ENCODE measurements at regions not wholly inside any gene's neighbourhood (a gene's known extent, or its start where the extent isn't known, plus 50 kb on each side); places are given as distances from the start of the nearest gene placed in this dataset.

- Mint-ChIP-seq H3K27me3 (ENCODE audit: unreplicated experiment) (peaks cover 11% of the 10 kb centered on the region), H3K4me1 (ENCODE audit: unreplicated experiment) (no peaks in the 10 kb centered on the region), H3K4me3 (ENCODE audit: unreplicated experiment) (no peak overlapping the region), H3K9me3 (ENCODE audit: unreplicated experiment) (no peaks in the 10 kb centered on the region), H3K36me3 (ENCODE audit: low read depth, unreplicated experiment) (no peaks in the 10 kb centered on the region), H3K27ac (ENCODE audit: unreplicated experiment) (no peak overlapping the region)
- TF ChIP-seq, protein P1, sequence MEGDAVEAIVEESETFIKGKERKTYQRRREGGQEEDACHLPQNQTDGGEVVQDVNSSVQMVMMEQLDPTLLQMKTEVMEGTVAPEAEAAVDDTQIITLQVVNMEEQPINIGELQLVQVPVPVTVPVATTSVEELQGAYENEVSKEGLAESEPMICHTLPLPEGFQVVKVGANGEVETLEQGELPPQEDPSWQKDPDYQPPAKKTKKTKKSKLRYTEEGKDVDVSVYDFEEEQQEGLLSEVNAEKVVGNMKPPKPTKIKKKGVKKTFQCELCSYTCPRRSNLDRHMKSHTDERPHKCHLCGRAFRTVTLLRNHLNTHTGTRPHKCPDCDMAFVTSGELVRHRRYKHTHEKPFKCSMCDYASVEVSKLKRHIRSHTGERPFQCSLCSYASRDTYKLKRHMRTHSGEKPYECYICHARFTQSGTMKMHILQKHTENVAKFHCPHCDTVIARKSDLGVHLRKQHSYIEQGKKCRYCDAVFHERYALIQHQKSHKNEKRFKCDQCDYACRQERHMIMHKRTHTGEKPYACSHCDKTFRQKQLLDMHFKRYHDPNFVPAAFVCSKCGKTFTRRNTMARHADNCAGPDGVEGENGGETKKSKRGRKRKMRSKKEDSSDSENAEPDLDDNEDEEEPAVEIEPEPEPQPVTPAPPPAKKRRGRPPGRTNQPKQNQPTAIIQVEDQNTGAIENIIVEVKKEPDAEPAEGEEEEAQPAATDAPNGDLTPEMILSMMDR (IDR thresholded peaks at IDR 0.05; ENCODE audit: unreplicated experiment): no peak
- no peak for DNase-seq (ENCODE audit: low spot score)
Observed at GRCh38 chr2:120499784-120500495, 154.0 kb downstream of the INHBB start.

DNA sequence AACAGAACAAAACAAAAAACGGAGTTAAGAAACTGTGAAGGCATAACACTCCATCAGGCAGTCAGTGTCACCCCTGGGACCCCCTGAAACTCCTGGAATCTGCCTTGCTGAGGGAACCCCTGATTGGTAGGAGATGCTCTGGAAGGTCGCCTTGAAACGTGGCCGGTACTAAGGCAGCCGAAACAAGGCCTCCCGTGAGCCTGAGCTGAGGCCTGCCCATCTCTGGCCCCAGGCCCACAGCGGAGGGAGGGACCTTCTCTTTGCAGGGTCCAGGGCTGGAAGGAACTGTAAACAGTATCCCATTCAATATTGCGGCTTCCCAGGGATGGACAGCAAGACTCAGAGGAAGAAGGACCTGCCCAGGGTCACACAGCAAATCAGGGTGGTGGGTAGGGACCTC lies 155.7 kb downstream of the INHBB start:
- Mint-ChIP-seq H3K27ac (ENCODE audit: unreplicated experiment) (no peak overlapping the region), H3K4me1 (ENCODE audit: unreplicated experiment) (no peaks in the 10 kb centered on the region), H3K4me3 (ENCODE audit: unreplicated experiment) (no peak overlapping the region), H3K9me3 (ENCODE audit: unreplicated experiment) (no peaks in the 10 kb centered on the region), H3K27me3 (ENCODE audit: unreplicated experiment) (peaks cover 11% of the 10 kb centered on the region), H3K36me3 (ENCODE audit: low read depth, unreplicated experiment) (no peaks in the 10 kb centered on the region)
- TF ChIP-seq, protein P1 (IDR thresholded peaks at IDR 0.05; ENCODE audit: unreplicated experiment): no peak
- no peak for DNase-seq (ENCODE audit: low spot score)

DNA sequence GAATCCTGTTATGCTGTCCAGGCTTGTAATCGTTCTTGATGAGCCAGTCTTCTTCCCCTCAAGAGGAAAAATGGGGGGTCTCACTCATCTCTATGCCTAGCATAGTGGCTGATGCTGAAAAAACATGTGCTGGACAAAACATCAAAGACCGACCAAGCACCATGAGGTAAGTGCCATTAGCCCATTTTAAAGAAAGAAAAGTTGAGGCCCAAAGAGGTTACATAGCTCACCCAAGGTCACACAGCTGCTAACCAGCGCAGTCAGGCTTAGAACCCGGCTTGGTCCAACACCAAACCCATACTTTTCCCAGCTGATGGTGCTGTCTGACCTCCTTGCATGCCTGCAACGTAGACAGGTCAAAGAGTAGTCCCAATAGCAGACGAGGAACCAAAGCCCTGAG lies 156.4 kb downstream of the INHBB start:
- H3K9me3 Mint-ChIP-seq (ENCODE audit: unreplicated experiment): no peaks in the 10 kb centered on the region
- H3K27ac Mint-ChIP-seq (ENCODE audit: unreplicated experiment): no peak overlapping the region
- no peak for DNase-seq (ENCODE audit: low spot score)
- peaks cover 11% of the 10 kb centered on the region for H3K27me3 Mint-ChIP-seq (ENCODE audit: unreplicated experiment)
- no peak overlapping the region for H3K4me3 Mint-ChIP-seq (ENCODE audit: unreplicated experiment)
- H3K36me3 Mint-ChIP-seq (ENCODE audit: low read depth, unreplicated experiment): no peaks in the 10 kb centered on the region
- TF ChIP-seq, protein P1 (IDR thresholded peaks at IDR 0.05; ENCODE audit: unreplicated experiment): no peak
- H3K4me1 Mint-ChIP-seq (ENCODE audit: unreplicated experiment): no peaks in the 10 kb centered on the region

DNA sequence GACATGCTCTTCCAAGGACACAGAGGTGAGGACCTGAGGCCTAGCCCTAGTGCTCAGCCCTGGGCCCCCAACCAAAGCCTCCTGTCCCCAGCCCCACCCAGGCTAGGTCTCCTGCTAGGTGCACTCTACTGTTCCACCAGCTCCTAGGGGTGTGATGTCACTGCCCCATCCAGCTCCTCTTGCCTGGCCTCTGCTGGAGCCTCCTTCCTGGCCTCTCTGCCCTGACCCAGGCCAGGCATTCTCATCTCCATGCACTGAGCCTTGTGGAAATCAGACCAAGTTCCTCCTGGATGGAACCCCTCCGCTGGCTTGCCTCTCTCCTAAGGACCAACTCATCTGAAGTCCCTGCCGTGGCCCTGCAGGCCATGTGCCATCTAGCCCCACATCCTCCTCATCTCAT lies 156.8 kb downstream of the INHBB start:
- peak overlapping the region; percentile 3 for H3K27ac Mint-ChIP-seq (ENCODE audit: unreplicated experiment)
- H3K27me3 Mint-ChIP-seq (ENCODE audit: unreplicated experiment): peaks cover 11% of the 10 kb centered on the region
- no peaks in the 10 kb centered on the region for H3K4me1 Mint-ChIP-seq (ENCODE audit: unreplicated experiment)
- H3K36me3 Mint-ChIP-seq (ENCODE audit: low read depth, unreplicated experiment): no peaks in the 10 kb centered on the region
- TF ChIP-seq, protein P1 (IDR thresholded peaks at IDR 0.05; ENCODE audit: unreplicated experiment): no peak
- no peak for DNase-seq (ENCODE audit: low spot score)
- no peak overlapping the region for H3K4me3 Mint-ChIP-seq (ENCODE audit: unreplicated experiment)
- no peaks in the 10 kb centered on the region for H3K9me3 Mint-ChIP-seq (ENCODE audit: unreplicated experiment)

DNA sequence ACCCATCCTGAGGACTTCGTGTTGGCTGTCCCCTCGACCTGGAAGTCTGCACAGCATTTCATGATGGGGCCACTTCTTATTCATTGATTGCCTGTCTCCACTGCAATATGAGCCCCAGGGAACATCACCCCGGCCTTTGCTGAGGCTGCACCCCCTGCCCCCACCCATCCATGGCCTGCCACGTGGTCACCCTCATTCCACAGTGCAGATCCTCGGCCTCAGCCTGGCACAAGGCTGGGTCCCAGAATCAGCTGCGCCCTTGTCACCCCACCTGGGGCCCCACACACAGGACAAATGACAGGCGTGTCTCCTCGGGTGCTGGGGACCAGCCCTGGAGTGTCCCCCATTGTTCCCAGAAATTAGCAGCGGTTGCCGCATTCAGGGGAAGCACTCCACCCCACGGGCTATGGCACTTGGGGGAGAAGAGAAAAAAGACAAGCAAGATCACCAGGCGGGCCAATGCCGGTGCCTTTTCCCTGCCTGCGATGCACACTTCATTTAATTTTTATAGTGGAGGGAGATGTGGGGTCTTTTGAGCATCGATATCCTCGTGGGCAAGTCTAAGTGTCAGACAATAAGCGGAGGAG lies 157.4 kb downstream of the INHBB start:
- no peaks in the 10 kb centered on the region for H3K9me3 Mint-ChIP-seq (ENCODE audit: unreplicated experiment)
- no peaks in the 10 kb centered on the region for H3K36me3 Mint-ChIP-seq (ENCODE audit: low read depth, unreplicated experiment)
- TF ChIP-seq, protein P1 (IDR thresholded peaks at IDR 0.05; ENCODE audit: unreplicated experiment): no peak
- no peak overlapping the region for H3K4me3 Mint-ChIP-seq (ENCODE audit: unreplicated experiment)
- DNase-seq (ENCODE audit: low spot score): no peak
- peak overlapping the region; percentile 24 for H3K27ac Mint-ChIP-seq (ENCODE audit: unreplicated experiment)
- no peaks in the 10 kb centered on the region for H3K4me1 Mint-ChIP-seq (ENCODE audit: unreplicated experiment)
- H3K27me3 Mint-ChIP-seq (ENCODE audit: unreplicated experiment): peaks cover 11% of the 10 kb centered on the region

Measured in endothelial cell (in vitro differentiated cells).